Ishikawa (cell line): ENCODE measurements at regions not wholly inside any gene's neighbourhood (a gene's known extent, or its start where the extent isn't known, plus 50 kb on each side); places are given as distances from the start of the nearest gene placed in this dataset.

ENCODE experiments used
- CEBPB ChIP-seq: IDR thresholded peaks from 2 replicates; pipeline ENCODE4 v1.6.1; 2012
- CREB1 ChIP-seq: IDR thresholded peaks from 2 replicates; pipeline ENCODE4 v1.6.1; 2012; ENCODE audit warnings: low read depth
- EGR1 ChIP-seq: IDR thresholded peaks from 2 replicates; pipeline ENCODE4 v1.6.1; 2012
- EP300 ChIP-seq: IDR thresholded peaks from 2 replicates; pipeline ENCODE4 v1.6.1; 2012; ENCODE audit warnings: borderline replicate concordance
- FOXM1 ChIP-seq: IDR thresholded peaks from 2 replicates; pipeline ENCODE4 v1.6.1; 2012; ENCODE audit warnings: low read depth, borderline replicate concordance
- NFIC ChIP-seq: IDR thresholded peaks from 2 replicates; pipeline ENCODE4 v1.6.1; 2012
- RAD21 ChIP-seq: IDR thresholded peaks from 2 replicates; pipeline ENCODE4 v1.6.1; 2012; ENCODE audit warnings: low read depth
- TAF1 ChIP-seq: IDR thresholded peaks from 2 replicates; pipeline ENCODE4 v1.6.1; 2012; ENCODE audit warnings: low read depth, mild to moderate bottlenecking
- TCF12 ChIP-seq: IDR thresholded peaks from 2 replicates; pipeline ENCODE4 v1.6.1; 2012; ENCODE audit warnings: low read depth
- TEAD4 ChIP-seq: IDR thresholded peaks from 2 replicates; pipeline ENCODE4 v1.6.1; 2012
- YY1 ChIP-seq: IDR thresholded peaks from 2 replicates; pipeline ENCODE4 v1.6.1; 2012; ENCODE audit warnings: low read depth
- ZBTB7A ChIP-seq: IDR thresholded peaks from 2 replicates; pipeline ENCODE4 v1.6.1; 2012; ENCODE audit warnings: low read depth
- TF ChIP-seq, protein P1 (sequence below): IDR thresholded peaks from 2 replicates; pipeline ENCODE4 v1.6.1; 2012
- TF ChIP-seq, protein P2 (sequence below): IDR thresholded peaks from 2 replicates; pipeline ENCODE4 v1.6.1; 2012
- TF ChIP-seq, protein P3 (sequence below): IDR thresholded peaks from 2 replicates; pipeline ENCODE4 v1.6.1; 2012; ENCODE audit warnings: low read depth, mild to moderate bottlenecking

DNA sequence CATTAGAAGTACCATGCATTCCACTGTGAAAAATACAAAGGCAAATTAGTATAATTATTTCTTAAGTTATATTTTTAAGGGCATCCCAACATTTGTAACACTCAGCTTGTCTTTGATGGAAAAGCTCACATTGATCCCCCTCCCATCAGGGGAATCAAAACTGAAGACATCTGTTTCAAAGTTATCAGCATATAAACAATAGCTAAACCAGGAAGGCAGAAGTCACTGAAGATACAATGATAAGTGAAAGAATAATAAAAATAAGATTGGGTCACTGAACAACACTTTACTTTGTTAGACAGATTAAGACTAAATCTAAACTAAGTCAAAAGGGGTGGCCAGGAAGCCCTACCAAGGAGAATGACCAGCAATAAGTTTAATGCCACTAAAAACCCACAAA is 801.9 kb upstream of the ACO1 start:
- no peak for TF ChIP-seq TAF1
- TF ChIP-seq, protein P1, sequence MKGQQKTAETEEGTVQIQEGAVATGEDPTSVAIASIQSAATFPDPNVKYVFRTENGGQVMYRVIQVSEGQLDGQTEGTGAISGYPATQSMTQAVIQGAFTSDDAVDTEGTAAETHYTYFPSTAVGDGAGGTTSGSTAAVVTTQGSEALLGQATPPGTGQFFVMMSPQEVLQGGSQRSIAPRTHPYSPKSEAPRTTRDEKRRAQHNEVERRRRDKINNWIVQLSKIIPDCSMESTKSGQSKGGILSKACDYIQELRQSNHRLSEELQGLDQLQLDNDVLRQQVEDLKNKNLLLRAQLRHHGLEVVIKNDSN = no peak
- TF ChIP-seq FOXM1 = no peak
- TF ChIP-seq, protein P2, sequence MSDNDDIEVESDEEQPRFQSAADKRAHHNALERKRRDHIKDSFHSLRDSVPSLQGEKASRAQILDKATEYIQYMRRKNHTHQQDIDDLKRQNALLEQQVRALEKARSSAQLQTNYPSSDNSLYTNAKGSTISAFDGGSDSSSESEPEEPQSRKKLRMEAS = no peak
- TF ChIP-seq, protein P3, sequence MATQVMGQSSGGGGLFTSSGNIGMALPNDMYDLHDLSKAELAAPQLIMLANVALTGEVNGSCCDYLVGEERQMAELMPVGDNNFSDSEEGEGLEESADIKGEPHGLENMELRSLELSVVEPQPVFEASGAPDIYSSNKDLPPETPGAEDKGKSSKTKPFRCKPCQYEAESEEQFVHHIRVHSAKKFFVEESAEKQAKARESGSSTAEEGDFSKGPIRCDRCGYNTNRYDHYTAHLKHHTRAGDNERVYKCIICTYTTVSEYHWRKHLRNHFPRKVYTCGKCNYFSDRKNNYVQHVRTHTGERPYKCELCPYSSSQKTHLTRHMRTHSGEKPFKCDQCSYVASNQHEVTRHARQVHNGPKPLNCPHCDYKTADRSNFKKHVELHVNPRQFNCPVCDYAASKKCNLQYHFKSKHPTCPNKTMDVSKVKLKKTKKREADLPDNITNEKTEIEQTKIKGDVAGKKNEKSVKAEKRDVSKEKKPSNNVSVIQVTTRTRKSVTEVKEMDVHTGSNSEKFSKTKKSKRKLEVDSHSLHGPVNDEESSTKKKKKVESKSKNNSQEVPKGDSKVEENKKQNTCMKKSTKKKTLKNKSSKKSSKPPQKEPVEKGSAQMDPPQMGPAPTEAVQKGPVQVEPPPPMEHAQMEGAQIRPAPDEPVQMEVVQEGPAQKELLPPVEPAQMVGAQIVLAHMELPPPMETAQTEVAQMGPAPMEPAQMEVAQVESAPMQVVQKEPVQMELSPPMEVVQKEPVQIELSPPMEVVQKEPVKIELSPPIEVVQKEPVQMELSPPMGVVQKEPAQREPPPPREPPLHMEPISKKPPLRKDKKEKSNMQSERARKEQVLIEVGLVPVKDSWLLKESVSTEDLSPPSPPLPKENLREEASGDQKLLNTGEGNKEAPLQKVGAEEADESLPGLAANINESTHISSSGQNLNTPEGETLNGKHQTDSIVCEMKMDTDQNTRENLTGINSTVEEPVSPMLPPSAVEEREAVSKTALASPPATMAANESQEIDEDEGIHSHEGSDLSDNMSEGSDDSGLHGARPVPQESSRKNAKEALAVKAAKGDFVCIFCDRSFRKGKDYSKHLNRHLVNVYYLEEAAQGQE = no peak
- TF ChIP-seq EGR1 = no peak
- TF ChIP-seq YY1 = no peak
- TF ChIP-seq CREB1 = no peak
- no peak for TF ChIP-seq ZBTB7A
- TF ChIP-seq NFIC = no peak
- no peak for TF ChIP-seq TEAD4
- no peak for TF ChIP-seq EP300
- no peak for TF ChIP-seq RAD21
- no peak for TF ChIP-seq CEBPB
- TF ChIP-seq TCF12 = no peak

DNA sequence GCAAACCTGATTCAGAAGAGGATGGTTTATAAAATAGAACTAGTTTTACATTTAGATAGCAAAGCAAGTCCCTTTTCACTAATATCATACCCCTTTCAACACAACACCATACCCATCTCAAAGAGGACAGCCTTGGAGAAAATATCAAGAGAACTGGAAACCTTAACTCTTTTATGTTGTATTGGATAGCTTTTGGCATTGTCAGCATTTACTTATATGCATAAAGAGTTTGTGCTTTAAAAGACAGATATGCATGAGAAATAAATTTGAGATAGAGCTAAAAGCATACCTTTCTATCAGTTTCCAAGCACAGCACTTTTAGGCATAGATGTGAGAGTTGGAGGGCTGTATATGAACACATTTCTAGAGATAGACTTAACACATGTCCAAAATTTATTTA is 799.3 kb upstream of the ACO1 start:
- TF ChIP-seq NFIC (no peak), EP300 (no peak), FOXM1 (no peak), YY1 (no peak), TEAD4 (no peak), TCF12 (no peak), ZBTB7A (no peak), CEBPB (no peak), RAD21 (no peak)
- TF ChIP-seq, protein P1 = no peak

DNA sequence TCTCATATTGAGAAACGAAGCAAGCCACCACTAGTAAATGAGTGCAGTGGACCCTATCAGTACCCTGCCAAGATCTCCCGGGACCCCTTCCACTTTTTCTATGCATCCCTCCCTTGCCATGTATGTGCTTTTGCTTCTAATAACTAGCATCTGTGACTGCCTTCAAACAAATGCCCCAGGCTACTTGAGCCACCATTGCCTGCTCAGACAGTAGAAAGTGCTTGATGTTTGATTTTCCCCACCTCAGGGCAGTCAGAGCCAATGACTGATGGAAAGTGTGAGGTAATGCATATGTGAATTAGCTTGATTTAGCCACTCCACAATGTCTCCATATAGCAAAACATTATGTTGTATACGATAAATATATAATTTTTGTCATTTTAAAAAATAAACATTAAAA is 797.3 kb upstream of the ACO1 start:
- TF ChIP-seq CEBPB = no peak
- no peak for TF ChIP-seq RAD21
- no peak for TF ChIP-seq TCF12
- no peak for TF ChIP-seq EGR1
- TF ChIP-seq ZBTB7A = no peak
- TF ChIP-seq NFIC = no peak
- no peak for TF ChIP-seq CREB1
- TF ChIP-seq TEAD4 = no peak
- TF ChIP-seq, protein P3 = no peak
- TF ChIP-seq, protein P1 = no peak
- TF ChIP-seq TAF1 = no peak
- TF ChIP-seq FOXM1 = no peak
- TF ChIP-seq EP300 = no peak

DNA sequence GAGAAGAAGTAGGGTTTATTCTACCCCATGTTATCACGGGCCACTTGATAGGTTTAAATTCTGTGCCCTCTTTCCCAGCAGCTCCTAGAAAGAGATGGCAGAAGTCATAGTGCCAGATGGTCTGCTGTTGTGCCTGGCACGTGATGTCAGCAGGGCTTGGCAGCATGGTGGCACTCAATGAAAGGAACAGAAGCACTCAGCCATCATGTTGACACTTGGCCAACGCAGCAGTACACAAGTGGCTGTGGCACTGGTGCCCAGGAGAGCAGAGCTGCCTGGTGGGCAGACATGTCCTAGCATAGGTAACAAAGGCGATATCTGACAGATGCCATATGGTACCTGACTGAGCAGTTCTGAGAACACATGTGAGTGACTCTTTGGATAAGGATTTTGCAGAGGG is 796.4 kb upstream of the ACO1 start:
- TF ChIP-seq CEBPB = no peak

DNA sequence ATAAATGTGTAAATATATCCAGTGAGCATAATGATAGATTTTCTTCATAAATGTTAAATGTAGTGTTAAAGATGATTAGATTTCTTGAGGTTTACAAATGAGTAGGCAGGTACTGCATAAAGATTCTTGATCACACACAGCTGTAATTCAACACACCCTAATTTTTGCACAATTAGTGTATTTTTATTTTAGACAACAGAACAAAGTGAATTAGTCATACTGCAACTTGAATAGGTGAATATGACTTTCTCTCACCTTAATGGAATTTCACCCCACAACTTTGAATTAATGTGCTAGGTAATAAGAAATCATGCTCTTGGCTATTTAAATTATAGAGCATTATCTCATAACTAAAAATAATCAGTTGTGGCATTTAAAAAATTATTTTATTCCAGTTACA is 795.7 kb upstream of the ACO1 start:
- TF ChIP-seq FOXM1 (peak; percentile 47; the same call in 1 of the 2 replicates), TEAD4 (peak; percentile 53; the same call in 1 of the 2 replicates), EP300 (peak; percentile 59; the same call in 1 of the 2 replicates)
- TF ChIP-seq, protein P3 = no peak
